Astrocyte (in vitro differentiated cells and primary cell): ENCODE measurements at regions not wholly inside any gene's neighbourhood (a gene's known extent, or its start where the extent isn't known, plus 50 kb on each side); places are given as distances from the start of the nearest gene placed in this dataset.

Experiments used
- DNase-seq: peaks from one replicate; pipeline ENCODE4 v3.0.0-alpha.2; 2010; ENCODE audit warnings: low read depth
- FAIRE-seq: peaks from 2 replicates; lab custom pipeline; 2011; peaks lifted over from hg19 to GRCh38; lab: Jason Lieb, UNC
- H2AFZ ChIP-seq: 2 replicates; pipeline ENCODE4 v1.6.0; 2012; ENCODE audit warnings: low read depth, low read length, inconsistent platforms
- H3K27ac ChIP-seq: 2 replicates; pipeline ENCODE4 v1.5.1; 2011; ENCODE audit warnings: low read depth, low read length, inconsistent platforms
- H3K27me3 ChIP-seq: 2 replicates; pipeline ENCODE4 v1.6.0; 2011; ENCODE audit warnings: low read length, inconsistent platforms; ENCODE audit not compliant: insufficient read depth
- H3K36me3 ChIP-seq: 2 replicates; pipeline ENCODE4 v1.5.1; 2011; ENCODE audit warnings: low read length, inconsistent platforms; ENCODE audit not compliant: insufficient read depth
- H3K4me1 ChIP-seq: 2 replicates; pipeline ENCODE4 v1.5.1; 2011; ENCODE audit warnings: low read length, inconsistent platforms; ENCODE audit not compliant: insufficient read depth
- H3K4me2 ChIP-seq: 2 replicates; pipeline ENCODE4 v1.6.0; 2012; ENCODE audit warnings: low read length, inconsistent platforms
- H3K4me3 ChIP-seq: 2 replicates; pipeline ENCODE4 v1.5.1; 2011; ENCODE audit warnings: low read depth, mild to moderate bottlenecking, low read length, inconsistent platforms; ENCODE audit not compliant: insufficient read depth
- H3K79me2 ChIP-seq: 2 replicates; pipeline ENCODE4 v1.6.0; 2012; ENCODE audit warnings: mild to moderate bottlenecking, low read length, inconsistent platforms; ENCODE audit not compliant: insufficient read depth
- H3K9ac ChIP-seq: 2 replicates; pipeline ENCODE4 v1.6.0; 2012; ENCODE audit warnings: mild to moderate bottlenecking, low read length, inconsistent platforms
- H3K9me3 ChIP-seq: 2 replicates; pipeline ENCODE4 v1.5.1; 2012; ENCODE audit warnings: low read depth, mild to moderate bottlenecking, low read length, inconsistent platforms; ENCODE audit not compliant: insufficient read depth
- H4K20me1 ChIP-seq: 2 replicates; pipeline ENCODE4 v1.6.0; 2012; ENCODE audit warnings: low read length, inconsistent platforms; ENCODE audit not compliant: insufficient read depth
- H3K27ac Mint-ChIP-seq: one replicate; pipeline ENCODE4 v1.8.0; 2021; ENCODE audit warnings: mild to moderate bottlenecking, mixed read lengths; ENCODE audit not compliant: unreplicated experiment
- H3K27me3 Mint-ChIP-seq: one replicate; pipeline ENCODE4 v1.8.0; 2021; ENCODE audit warnings: low read depth, mixed read lengths; ENCODE audit not compliant: unreplicated experiment
- H3K36me3 Mint-ChIP-seq: one replicate; pipeline ENCODE4 v1.8.0; 2021; ENCODE audit warnings: low read depth, mixed read lengths; ENCODE audit not compliant: unreplicated experiment
- H3K4me1 Mint-ChIP-seq: one replicate; pipeline ENCODE4 v1.8.0; 2021; ENCODE audit warnings: low read depth, mixed read lengths; ENCODE audit not compliant: unreplicated experiment
- H3K4me3 Mint-ChIP-seq: one replicate; pipeline ENCODE4 v1.8.0; 2021; ENCODE audit warnings: mild to moderate bottlenecking, moderate library complexity, mixed read lengths; ENCODE audit not compliant: unreplicated experiment
- H3K9me3 Mint-ChIP-seq: one replicate; pipeline ENCODE4 v1.8.0; 2021; ENCODE audit warnings: mild to moderate bottlenecking, mixed read lengths; ENCODE audit not compliant: unreplicated experiment
- EZH2 ChIP-seq: IDR thresholded peaks from 2 replicates; pipeline ENCODE4 v1.6.1; 2012; ENCODE audit warnings: mild to moderate bottlenecking, low read length, inconsistent platforms; ENCODE audit not compliant: insufficient read depth
- TF ChIP-seq, protein P1 (sequence below): IDR thresholded peaks from 2 replicates; pipeline ENCODE4 v1.5.1; 2011; ENCODE audit warnings: low read depth, mild to moderate bottlenecking, inconsistent platforms, low read length, moderate library complexity; ENCODE audit not compliant: insufficient read depth

DNA sequence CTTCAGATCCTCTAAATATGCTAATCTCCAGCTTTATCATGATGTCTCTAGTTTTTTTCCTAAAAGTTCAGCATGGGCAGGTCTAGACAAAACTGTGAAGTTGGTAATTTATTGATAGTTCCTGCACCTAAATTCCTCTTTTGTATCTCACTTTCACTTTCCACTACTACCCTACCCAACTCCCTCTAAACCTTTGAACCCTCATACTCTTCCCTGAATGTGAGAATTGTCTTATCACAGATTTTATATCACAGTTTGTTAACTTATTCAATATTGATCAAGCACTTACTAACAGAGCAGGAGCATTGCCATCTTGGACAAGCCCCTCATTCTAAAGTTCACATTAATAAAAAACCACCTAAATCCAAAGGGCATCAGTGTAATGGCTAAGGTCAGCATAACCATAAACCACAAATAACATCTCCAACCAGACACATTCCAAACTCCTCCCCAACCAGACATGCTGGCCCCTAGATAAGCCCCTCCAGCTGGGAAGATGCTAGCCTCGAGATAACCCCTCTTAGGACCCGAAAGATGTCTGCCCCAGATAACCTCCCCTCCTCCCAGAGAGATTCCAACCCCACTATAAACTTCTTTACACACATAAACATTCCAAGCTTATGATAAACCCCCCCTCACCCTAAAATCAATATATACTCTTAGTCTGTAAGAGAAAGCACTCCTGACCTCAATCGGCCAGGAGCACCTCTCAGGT, 78.7 kb downstream of the FSCB start:
- DNase-seq = no peak
- Mint-ChIP-seq H3K36me3 (no peaks in the 10 kb centered on the region), H3K9me3 (peaks cover 5% of the 10 kb centered on the region), H3K4me3 (no peak overlapping the region), H3K27ac (no peak overlapping the region), H3K27me3 (no peaks in the 10 kb centered on the region), H3K4me1 (peaks cover 8% of the 10 kb centered on the region)
- H3K4me3 ChIP-seq = no peak overlapping the region
- H3K36me3 ChIP-seq = no peaks in the 10 kb centered on the region
- no peak overlapping the region for H3K4me2 ChIP-seq
- no peaks in the 10 kb centered on the region for H3K27me3 ChIP-seq
- no peaks in the 10 kb centered on the region for H3K79me2 ChIP-seq
- H2AFZ ChIP-seq = no peak overlapping the region
- no peaks in the 10 kb centered on the region for H3K4me1 ChIP-seq
- H3K27ac ChIP-seq = no peak overlapping the region
- H3K9me3 ChIP-seq = no peaks in the 10 kb centered on the region
- H3K9ac ChIP-seq = no peak overlapping the region
- FAIRE-seq = no peak
- TF ChIP-seq, protein P1, sequence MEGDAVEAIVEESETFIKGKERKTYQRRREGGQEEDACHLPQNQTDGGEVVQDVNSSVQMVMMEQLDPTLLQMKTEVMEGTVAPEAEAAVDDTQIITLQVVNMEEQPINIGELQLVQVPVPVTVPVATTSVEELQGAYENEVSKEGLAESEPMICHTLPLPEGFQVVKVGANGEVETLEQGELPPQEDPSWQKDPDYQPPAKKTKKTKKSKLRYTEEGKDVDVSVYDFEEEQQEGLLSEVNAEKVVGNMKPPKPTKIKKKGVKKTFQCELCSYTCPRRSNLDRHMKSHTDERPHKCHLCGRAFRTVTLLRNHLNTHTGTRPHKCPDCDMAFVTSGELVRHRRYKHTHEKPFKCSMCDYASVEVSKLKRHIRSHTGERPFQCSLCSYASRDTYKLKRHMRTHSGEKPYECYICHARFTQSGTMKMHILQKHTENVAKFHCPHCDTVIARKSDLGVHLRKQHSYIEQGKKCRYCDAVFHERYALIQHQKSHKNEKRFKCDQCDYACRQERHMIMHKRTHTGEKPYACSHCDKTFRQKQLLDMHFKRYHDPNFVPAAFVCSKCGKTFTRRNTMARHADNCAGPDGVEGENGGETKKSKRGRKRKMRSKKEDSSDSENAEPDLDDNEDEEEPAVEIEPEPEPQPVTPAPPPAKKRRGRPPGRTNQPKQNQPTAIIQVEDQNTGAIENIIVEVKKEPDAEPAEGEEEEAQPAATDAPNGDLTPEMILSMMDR = no peak
- no peak for TF ChIP-seq EZH2
- H4K20me1 ChIP-seq = no peaks in the 10 kb centered on the region

DNA sequence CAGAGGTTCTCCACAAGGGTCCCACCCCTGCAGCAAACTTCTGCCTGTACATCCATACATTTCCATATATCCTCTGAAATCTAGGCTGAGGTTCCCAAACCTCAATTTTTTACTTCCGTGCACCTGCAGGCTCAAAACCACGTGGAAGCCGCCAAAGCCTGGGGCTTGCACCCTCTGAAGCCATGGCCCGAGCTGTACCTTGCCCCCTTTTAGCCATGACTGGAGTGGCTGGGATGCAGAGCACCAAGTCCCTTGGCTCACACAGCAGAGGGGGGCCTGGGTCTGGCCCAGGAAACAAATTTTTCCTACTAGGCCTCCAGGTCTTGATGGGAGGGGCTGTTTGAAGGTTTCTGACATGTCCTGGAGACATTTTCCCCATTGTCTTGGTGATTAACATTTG, 84.4 kb downstream of the FSCB start:
- Mint-ChIP-seq H3K27me3 (no peaks in the 10 kb centered on the region), H3K9me3 (peaks cover 4% of the 10 kb centered on the region)
- no peaks in the 10 kb centered on the region for H4K20me1 ChIP-seq

More for the DNA sequence above, 84.4 kb downstream of the FSCB start:
- Mint-ChIP-seq H3K4me3 (no peak overlapping the region), H3K27ac (no peak overlapping the region), H3K36me3 (no peaks in the 10 kb centered on the region), H3K4me1 (no peaks in the 10 kb centered on the region)
- H3K79me2 ChIP-seq = no peaks in the 10 kb centered on the region
- H3K4me3 ChIP-seq = no peak overlapping the region
- no peak overlapping the region for H3K9ac ChIP-seq
- DNase-seq (no peak), FAIRE-seq (no peak)
- H3K4me2 ChIP-seq = no peak overlapping the region
- TF ChIP-seq, protein P1 = no peak
- no peak for TF ChIP-seq EZH2
- H3K27me3 ChIP-seq = no peaks in the 10 kb centered on the region
- H3K36me3 ChIP-seq = no peaks in the 10 kb centered on the region
- no peak overlapping the region for H3K27ac ChIP-seq
- no peak overlapping the region for H2AFZ ChIP-seq
- no peaks in the 10 kb centered on the region for H3K4me1 ChIP-seq
- no peaks in the 10 kb centered on the region for H3K9me3 ChIP-seq
